Fibroblast of gingiva (primary cell): ENCODE measurements at regions not wholly inside any gene's neighbourhood (a gene's known extent, or its start where the extent isn't known, plus 50 kb on each side); places are given as distances from the start of the nearest gene placed in this dataset.
A peak's percentile ranks its signal among the peaks of the same experiment; 100 is the strongest.

Experiments
- DNase-seq: peaks from one replicate; pipeline ENCODE4 v3.0.0-alpha.2; 2011; ENCODE audit warnings: low read depth

GRCh38 chr6:3524456-3524855, 67.6 kb upstream of the SLC22A23 start:
- DNase-seq, result no peak

DNA sequence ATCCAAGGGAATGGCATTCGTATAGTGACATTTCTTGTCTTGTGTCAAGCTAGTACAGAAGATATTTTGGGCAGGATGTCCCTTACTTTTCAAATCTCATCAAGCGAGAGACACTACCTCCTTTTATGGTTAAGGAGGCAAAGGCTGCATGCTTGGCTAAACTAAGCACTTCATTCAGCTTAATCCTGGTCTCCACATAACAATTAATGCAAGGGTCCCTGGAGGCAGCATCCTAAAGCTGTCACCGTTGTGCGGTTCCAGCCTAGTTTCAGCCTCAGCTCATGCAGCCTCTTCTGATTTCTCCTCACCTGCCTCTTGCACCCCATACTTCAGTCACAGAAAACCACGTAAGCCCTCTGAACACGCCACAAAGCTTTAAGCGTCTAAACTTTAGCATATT, 67.1 kb upstream of the SLC22A23 start:
- DNase-seq, result no peak

DNA sequence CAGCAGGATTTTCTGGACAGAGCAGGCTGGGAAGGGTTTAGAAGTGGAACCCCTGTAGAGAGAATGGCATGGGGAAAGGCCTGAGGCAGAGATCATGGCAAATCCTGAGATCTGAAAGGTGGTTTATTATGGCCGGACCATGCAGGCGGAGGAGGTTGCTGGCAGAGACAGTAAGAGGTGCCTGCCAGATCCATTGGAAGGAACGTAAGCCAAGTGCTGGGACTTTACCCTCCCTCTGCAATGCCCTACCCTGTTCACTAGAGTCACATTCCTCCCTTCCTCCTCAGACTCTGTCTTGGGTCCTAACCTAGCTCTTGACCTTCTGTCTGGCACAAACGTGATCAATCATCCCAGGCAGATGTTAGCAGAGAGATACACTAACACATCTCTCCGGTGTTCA, 66.4 kb upstream of the SLC22A23 start:
- DNase-seq, result no peak

GRCh38 chr6:3522561-3523260, 65.9 kb upstream of the SLC22A23 start:
- DNase-seq, result peak; percentile 28

DNA sequence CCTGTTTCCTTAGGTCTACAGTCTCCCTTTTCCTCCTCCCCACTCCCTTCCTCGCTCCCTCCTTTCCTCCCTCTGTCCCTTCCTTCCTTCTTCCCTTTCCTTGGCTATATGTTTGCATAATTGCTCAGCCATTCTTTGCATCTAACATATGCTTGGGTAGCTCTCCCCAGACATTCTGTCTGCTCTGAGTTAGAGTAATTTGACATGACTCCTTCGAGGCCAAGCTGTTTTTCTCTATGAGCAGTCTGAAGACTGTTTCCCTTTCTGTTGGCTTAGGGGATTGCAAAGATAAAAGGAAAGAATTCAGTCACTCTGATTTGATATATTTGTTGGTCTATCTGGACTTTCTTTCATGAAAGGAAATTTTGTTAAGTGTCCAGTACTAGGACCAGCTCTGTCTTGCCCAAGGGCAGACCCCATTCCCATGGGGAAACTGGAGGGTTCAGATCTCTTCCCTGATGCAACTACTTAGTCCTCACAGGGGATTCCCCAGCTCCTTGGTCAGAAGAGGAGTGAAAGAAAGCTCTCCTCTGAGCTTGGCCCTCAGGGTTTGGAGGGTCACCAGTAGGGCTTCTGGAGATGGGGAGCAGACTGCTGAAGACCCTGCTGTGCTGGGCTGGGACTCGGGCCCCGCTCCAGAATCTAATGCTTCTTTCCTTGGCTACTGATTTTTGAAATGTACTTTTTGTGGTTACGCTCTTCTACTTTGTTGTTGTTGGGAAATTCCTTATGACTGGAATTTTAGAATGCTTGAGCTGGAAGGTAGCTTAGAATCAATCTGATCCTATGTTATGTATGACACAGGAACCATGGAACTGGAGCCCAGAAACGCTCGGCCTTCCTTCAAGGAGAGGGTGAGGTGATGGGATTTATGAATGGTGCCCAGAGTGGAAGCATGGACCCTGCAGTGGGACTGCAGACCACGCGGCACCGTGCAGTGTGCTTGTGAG, 63.7 kb upstream of the SLC22A23 start:
- peak; percentile 66 for DNase-seq

DNA sequence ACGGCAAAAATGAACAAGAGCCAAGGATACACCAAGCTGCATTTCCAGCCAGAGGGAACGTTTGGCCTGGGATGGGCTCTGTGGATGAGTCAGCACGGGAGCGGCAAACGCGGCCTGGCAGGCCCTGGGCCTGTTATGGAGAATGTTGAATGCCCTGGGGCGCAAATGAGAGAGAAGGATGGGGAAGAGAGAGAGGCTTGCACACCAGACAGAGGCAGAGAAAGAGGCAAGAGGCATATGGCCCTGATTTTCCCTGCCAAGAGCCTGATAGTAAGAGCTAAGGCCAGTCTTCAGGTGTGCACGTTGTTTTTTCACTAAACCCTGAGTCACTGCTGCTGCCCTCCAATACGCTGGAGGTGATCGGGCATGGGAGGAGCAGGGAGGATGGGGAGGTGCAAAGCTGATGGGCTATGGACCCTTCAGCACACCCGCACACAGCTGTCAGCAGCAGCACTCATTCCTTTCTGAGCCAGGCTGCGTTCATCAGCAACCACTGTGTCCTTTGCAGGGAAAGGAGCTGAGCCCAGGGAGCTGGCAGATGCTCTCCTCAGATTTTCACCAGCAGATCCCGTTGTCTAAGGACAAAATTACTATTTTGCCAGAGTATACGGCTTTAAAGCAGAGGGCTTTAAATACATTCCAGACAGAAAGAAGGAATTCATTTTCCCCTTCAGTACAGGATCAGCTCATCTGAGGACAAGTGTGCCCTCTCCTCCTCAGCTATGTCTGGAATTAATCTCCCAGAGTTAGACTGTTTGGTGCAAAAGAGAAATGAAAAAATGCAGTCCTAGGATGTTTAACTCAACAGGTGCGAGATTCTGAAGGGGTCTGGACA, 61.7 kb upstream of the SLC22A23 start:
- DNase-seq, result peak; percentile 88

GRCh38 chr6:3517350-3517749, 60.5 kb upstream of the SLC22A23 start:
- DNase-seq, result peak; percentile 93

DNA sequence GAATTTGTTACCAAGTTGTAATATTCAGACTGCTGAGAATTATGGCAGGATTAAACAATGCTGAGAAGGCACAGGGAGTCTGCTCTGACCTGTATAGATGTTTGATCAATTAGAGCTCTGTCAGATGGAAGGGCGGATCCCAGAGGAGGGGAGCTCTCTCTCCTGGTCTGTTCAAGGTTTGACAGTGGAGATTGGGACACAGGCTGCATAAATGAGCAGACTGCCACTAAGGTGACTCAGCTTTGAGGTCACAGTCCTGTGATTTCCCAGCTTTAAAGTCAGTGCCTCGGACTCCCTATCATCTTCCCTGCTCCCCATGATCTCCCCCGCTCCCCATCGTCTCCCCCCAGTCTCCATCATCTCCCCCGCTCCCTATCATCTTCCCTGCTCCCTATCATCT, 59.2 kb upstream of the SLC22A23 start:
- no peak for DNase-seq

GRCh38 chr6:3515669-3516068, 58.8 kb upstream of the SLC22A23 start:
- no peak for DNase-seq

DNA sequence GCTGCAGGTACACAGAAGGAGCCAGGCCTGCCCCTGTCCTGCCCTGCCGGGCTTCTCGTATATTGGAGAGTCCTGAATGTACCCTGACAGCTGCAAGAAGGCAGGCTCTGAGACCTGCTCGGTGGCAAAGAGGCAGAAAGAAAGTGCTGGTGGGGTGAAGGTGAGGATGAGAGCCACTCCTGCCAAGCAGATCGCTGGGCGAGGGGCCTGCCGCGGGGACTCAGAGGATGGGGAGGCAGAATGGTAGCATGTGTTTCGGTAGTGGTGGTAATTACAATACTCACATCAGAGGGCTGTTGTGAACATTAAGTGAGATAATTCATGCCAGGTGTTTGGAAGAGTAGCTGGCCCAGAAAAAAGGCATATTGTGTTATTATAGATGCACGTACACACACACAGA, 56.6 kb upstream of the SLC22A23 start:
- DNase-seq, result no peak

- no peak for DNase-seq
Measured at GRCh38 chr6:3512832-3513231, 56.0 kb upstream of the SLC22A23 start.

DNA sequence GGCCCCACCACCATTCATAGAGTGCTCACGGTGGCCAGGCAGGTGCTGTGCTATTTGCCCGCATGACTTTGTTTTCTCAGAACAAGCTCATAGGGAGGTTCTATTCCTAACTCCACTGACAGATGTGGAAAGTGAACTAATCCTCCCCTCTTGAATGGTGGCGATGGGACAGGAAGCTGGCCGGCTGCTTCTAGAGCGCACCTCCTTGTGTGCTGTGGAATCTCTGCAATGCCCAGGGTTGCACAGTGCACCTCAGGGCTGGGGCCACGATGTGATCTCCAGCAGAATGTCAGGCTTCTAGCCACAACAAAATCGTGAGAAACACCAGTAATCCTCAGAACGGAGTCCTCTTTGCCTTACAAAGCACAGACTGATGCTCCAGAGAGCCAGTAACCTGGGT, 53.8 kb upstream of the SLC22A23 start:
- DNase-seq, result no peak

DNA sequence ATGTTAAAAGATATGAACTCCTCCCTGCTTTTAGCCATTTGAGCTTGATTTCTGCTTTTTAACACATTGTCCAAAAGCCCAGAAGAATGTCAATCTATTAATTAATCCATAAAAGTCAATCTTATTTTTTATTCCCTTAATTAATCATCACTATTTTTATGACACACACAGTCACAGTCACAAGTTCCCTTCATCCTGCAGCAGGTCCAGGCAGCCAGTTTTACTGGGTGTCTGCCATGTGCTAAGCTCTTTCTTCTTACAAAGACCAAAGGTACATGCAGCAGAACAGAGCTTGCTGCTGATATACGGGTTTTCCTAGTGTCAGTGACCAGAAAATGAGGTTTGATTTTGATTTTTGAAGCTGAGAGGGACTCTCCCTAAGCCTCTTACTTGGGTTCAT, 53.3 kb upstream of the SLC22A23 start:
- no peak for DNase-seq

DNA sequence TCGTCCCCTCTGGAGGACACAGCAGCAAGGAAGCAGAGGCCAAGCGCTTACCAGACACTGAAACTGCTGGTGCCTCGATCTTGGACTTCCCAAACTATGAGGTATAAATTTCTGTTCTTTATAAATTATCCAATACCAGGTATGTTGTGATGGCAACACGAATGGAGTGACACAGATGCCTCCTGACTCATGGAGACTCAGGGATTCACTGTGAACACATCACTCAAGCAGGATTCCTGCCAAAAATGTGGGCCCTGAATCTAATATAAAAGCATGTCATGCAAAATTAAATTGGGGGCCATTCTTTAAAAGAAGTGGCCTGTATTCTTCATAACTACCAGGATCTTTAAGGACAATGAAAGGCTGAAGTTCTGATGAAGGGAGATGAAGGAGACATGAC, 52.5 kb upstream of the SLC22A23 start:
- DNase-seq, result no peak

- DNase-seq, result no peak
Measured at GRCh38 chr6:3506751-3507383, 50.0 kb upstream of the SLC22A23 start.
